ENCODE measurements at regions not wholly inside any gene's neighbourhood (a gene's known extent, or its start where the extent isn't known, plus 50 kb on each side); places are given as distances from the start of the nearest gene placed in this dataset.

- DNase-seq = no peak
- H3K4me1 ChIP-seq (ENCODE audit: control insufficient read depth in 2 of 2, insufficient read depth in 2 of 2, low read length in 2 of 2) = no peaks in the 10 kb centered on the region
- H2AFZ ChIP-seq (ENCODE audit: insufficient read depth, low read depth, low read length, poor library complexity, severe bottlenecking) = no peak overlapping the region
- no peaks in the 10 kb centered on the region for H3K79me2 ChIP-seq (ENCODE audit: control insufficient read depth, insufficient read depth, low read length)
- intact Hi-C loops (cut with micrococcal nuclease) = no loop called here
- CTCF ChIA-PET = no interaction called here
- Mint-ChIP-seq H3K27ac (no peak overlapping the region), H3K4me3 (no peak overlapping the region), H3K27me3 (no peaks in the 10 kb centered on the region), H3K4me1 (no peaks in the 10 kb centered on the region), H3K9me3 (ENCODE audit: insufficient read depth) (peaks cover under 1% of the 10 kb centered on the region)
- no peak for TF ChIP-seq CTCF (IDR thresholded peaks at IDR 0.05)
- no peak for TF ChIP-seq EZH2 (IDR thresholded peaks at IDR 0.05; ENCODE audit: borderline replicate concordance, insufficient read depth, low read depth, low read length, poor library complexity, severe bottlenecking)
- POLR2A ChIA-PET = no interaction called here
- H3K27me3 ChIP-seq (replicated peaks in 1 of 4; ENCODE audit: control extremely low read depth in 1 of 4, control insufficient read depth in 3 of 4, insufficient read depth in 4 of 4, low read length in 3 of 4) = no peaks in the 10 kb centered on the region
- H3K27ac ChIP-seq (ENCODE audit: low read length in 2 of 2) = no peak overlapping the region
- no peak for ATAC-seq (ENCODE audit: low read depth)
- H3K9ac ChIP-seq (ENCODE audit: low read length) = no peak overlapping the region
- no peaks in the 10 kb centered on the region for H4K20me1 ChIP-seq (ENCODE audit: control insufficient read depth, insufficient read depth, low read length, poor library complexity, severe bottlenecking)
- H3K4me3 ChIP-seq (ENCODE audit: control extremely low read depth in 1 of 5, extremely low read depth in 1 of 5, insufficient read depth in 1 of 5, low read depth in 2 of 5, low read length in 4 of 5) = no peak overlapping the region
- no peaks in the 10 kb centered on the region for H3K36me3 ChIP-seq (replicated peaks in 1 of 2; ENCODE audit: control extremely low read depth in 1 of 2, control insufficient read depth in 1 of 2, extremely low read depth in 1 of 2, insufficient read depth in 2 of 2, low read length in 1 of 2)
- H3K4me2 ChIP-seq (replicated peaks; ENCODE audit: low read depth, low read length, poor library complexity, severe bottlenecking) = no peak overlapping the region
- 78% methylated on average over 1 of the region's 7 CpGs for WGBS (ENCODE audit: insufficient coverage)
- no peaks in the 10 kb centered on the region for H3K9me3 ChIP-seq (ENCODE audit: control extremely low read depth in 1 of 3, control insufficient read depth in 2 of 3, insufficient read depth in 1 of 3, low read length in 2 of 3)
Observed at GRCh38 chr13:108439556-108439955, 170.0 kb downstream of the TNFSF13B start.

- H3K4me2 ChIP-seq (replicated peaks; ENCODE audit: low read depth, low read length, poor library complexity, severe bottlenecking) = no peak overlapping the region
- H3K4me3 ChIP-seq (ENCODE audit: control extremely low read depth in 1 of 5, extremely low read depth in 1 of 5, insufficient read depth in 1 of 5, low read depth in 2 of 5, low read length in 4 of 5) = no peak overlapping the region
- no peaks in the 10 kb centered on the region for H3K9me3 Mint-ChIP-seq (ENCODE audit: insufficient read depth)
- H3K4me1 Mint-ChIP-seq = no peaks in the 10 kb centered on the region
- H3K27ac Mint-ChIP-seq = no peak overlapping the region
- no peaks in the 10 kb centered on the region for H3K27me3 ChIP-seq (replicated peaks in 1 of 4; ENCODE audit: control extremely low read depth in 1 of 4, control insufficient read depth in 3 of 4, insufficient read depth in 4 of 4, low read length in 3 of 4)
- no peaks in the 10 kb centered on the region for H3K9me3 ChIP-seq (ENCODE audit: control extremely low read depth in 1 of 3, control insufficient read depth in 2 of 3, insufficient read depth in 1 of 3, low read length in 2 of 3)
- no peak overlapping the region for H3K27ac ChIP-seq (ENCODE audit: low read length in 2 of 2)
- WGBS (ENCODE audit: insufficient coverage) = 88% methylated on average over 5 of the region's 6 CpGs
- ATAC-seq (ENCODE audit: low read depth) (no peak), DNase-seq (no peak)
- H3K9ac ChIP-seq (ENCODE audit: low read length) = no peak overlapping the region
- ChIA-PET CTCF (no interaction called here), POLR2A (no interaction called here)
- H3K36me3 ChIP-seq (replicated peaks in 1 of 2; ENCODE audit: control extremely low read depth in 1 of 2, control insufficient read depth in 1 of 2, extremely low read depth in 1 of 2, insufficient read depth in 2 of 2, low read length in 1 of 2) = no peaks in the 10 kb centered on the region
- H3K4me3 Mint-ChIP-seq = no peak overlapping the region
- H2AFZ ChIP-seq (ENCODE audit: insufficient read depth, low read depth, low read length, poor library complexity, severe bottlenecking) = no peak overlapping the region
- H3K27me3 Mint-ChIP-seq = no peaks in the 10 kb centered on the region
- TF ChIP-seq EZH2 (IDR thresholded peaks at IDR 0.05; ENCODE audit: borderline replicate concordance, insufficient read depth, low read depth, low read length, poor library complexity, severe bottlenecking) (no peak), CTCF (IDR thresholded peaks at IDR 0.05) (no peak)
- H4K20me1 ChIP-seq (ENCODE audit: control insufficient read depth, insufficient read depth, low read length, poor library complexity, severe bottlenecking) = no peaks in the 10 kb centered on the region
- intact Hi-C loops (cut with micrococcal nuclease) = no loop called here
- no peaks in the 10 kb centered on the region for H3K4me1 ChIP-seq (ENCODE audit: control insufficient read depth in 2 of 2, insufficient read depth in 2 of 2, low read length in 2 of 2)
- H3K79me2 ChIP-seq (ENCODE audit: control insufficient read depth, insufficient read depth, low read length) = no peaks in the 10 kb centered on the region
Observed at GRCh38 chr13:108444448-108444847, 174.9 kb downstream of the TNFSF13B start.
